HepG2 (cell line): ENCODE measurements at regions not wholly inside any gene's neighbourhood (a gene's known extent, or its start where the extent isn't known, plus 50 kb on each side); places are given as distances from the start of the nearest gene placed in this dataset.

ENCODE experiments used
- FIP1L1 ChIP-seq: fragments of 200-400 bp; formaldehyde crosslinking; IDR thresholded peaks from 2 replicates; pipeline ENCODE4 v1.6.1; 2018; ENCODE audit warnings: low read depth, mild to moderate bottlenecking, low read length, moderate library complexity, borderline replicate concordance; ENCODE audit not compliant: insufficient read depth
- ISX ChIP-seq: sonication (generic); formaldehyde crosslinking; conservative IDR thresholded peaks from 2 replicates; pipeline ENCODE4 v1.5.0; 2020; ENCODE audit warnings: missing genetic modification reagents
- KAT8 ChIP-seq: IDR thresholded peaks from 2 replicates; pipeline ENCODE4 v1.6.1; 2016; ENCODE audit warnings: missing genetic modification reagents, missing compliant biosample characterization
- MZF1 ChIP-seq: sonication (generic); formaldehyde crosslinking; IDR thresholded peaks from 2 replicates; pipeline ENCODE4 v1.8.1; 2023; ENCODE audit warnings: mild to moderate bottlenecking, missing genetic modification reagents, borderline replicate concordance
- THYN1 ChIP-seq: sonication (generic); formaldehyde crosslinking; IDR thresholded peaks from 2 replicates; pipeline ENCODE4 v1.8.1; 2023; ENCODE audit warnings: low read depth, mild to moderate bottlenecking, moderate library complexity, missing genetic modification reagents, borderline replicate concordance
- ZC3H4 ChIP-seq: sonication (generic); formaldehyde crosslinking; IDR thresholded peaks from 2 replicates; pipeline ENCODE4 v1.4.0; 2020; ENCODE audit warnings: missing genetic modification reagents, borderline replicate concordance
- ZNF3 ChIP-seq: IDR thresholded peaks from 2 replicates; pipeline ENCODE4 v1.7.0; 2017; ENCODE audit warnings: inconsistent platforms
- TF ChIP-seq, protein P1 (sequence below): sonication (generic); formaldehyde crosslinking; IDR thresholded peaks from one replicate; pipeline ENCODE4 v1.5.1; 2020; ENCODE audit warnings: mild to moderate bottlenecking, missing genetic modification reagents; ENCODE audit errors: not compliant biosample characterization
- TF ChIP-seq, protein P2 (sequence below): sonication (generic); formaldehyde crosslinking; IDR thresholded peaks from 2 replicates; pipeline ENCODE4 v1.4.0; 2020; ENCODE audit warnings: missing genetic modification reagents
- TF ChIP-seq, protein P3 (sequence below): sonication (generic); formaldehyde crosslinking; IDR thresholded peaks from 2 replicates; pipeline ENCODE4 v1.4.0; 2020; ENCODE audit warnings: missing genetic modification reagents

DNA sequence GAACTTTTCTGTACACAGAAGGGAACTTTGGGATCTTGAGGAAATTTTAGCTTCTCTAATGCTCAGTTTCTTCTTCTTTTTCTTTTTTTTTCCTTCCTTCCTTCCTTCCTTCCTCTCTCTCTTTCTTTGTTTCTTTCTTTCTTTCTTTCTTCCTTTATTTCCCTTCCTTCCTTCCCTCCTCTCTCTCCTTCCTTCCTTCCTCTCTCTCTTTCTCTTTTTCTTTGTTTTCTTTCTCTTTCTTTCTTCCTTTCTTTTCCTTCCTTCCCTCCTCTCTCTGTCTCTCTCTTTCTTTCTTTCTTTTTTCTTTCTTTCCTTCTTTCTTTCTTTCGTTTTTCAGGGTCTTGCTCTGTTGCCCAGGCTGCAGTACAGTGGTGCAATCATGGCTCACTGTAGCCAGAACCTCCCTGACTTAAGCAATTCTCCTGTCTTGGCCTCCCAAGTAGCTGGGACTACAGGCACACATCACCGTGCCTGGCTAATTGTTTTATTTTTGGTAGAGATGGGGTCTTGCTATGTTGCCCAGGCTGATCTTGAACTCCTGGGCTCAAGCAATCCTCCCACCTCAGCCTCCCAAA, 58.6 kb upstream of the SDK1 start (continued):
- TF ChIP-seq, protein P1, sequence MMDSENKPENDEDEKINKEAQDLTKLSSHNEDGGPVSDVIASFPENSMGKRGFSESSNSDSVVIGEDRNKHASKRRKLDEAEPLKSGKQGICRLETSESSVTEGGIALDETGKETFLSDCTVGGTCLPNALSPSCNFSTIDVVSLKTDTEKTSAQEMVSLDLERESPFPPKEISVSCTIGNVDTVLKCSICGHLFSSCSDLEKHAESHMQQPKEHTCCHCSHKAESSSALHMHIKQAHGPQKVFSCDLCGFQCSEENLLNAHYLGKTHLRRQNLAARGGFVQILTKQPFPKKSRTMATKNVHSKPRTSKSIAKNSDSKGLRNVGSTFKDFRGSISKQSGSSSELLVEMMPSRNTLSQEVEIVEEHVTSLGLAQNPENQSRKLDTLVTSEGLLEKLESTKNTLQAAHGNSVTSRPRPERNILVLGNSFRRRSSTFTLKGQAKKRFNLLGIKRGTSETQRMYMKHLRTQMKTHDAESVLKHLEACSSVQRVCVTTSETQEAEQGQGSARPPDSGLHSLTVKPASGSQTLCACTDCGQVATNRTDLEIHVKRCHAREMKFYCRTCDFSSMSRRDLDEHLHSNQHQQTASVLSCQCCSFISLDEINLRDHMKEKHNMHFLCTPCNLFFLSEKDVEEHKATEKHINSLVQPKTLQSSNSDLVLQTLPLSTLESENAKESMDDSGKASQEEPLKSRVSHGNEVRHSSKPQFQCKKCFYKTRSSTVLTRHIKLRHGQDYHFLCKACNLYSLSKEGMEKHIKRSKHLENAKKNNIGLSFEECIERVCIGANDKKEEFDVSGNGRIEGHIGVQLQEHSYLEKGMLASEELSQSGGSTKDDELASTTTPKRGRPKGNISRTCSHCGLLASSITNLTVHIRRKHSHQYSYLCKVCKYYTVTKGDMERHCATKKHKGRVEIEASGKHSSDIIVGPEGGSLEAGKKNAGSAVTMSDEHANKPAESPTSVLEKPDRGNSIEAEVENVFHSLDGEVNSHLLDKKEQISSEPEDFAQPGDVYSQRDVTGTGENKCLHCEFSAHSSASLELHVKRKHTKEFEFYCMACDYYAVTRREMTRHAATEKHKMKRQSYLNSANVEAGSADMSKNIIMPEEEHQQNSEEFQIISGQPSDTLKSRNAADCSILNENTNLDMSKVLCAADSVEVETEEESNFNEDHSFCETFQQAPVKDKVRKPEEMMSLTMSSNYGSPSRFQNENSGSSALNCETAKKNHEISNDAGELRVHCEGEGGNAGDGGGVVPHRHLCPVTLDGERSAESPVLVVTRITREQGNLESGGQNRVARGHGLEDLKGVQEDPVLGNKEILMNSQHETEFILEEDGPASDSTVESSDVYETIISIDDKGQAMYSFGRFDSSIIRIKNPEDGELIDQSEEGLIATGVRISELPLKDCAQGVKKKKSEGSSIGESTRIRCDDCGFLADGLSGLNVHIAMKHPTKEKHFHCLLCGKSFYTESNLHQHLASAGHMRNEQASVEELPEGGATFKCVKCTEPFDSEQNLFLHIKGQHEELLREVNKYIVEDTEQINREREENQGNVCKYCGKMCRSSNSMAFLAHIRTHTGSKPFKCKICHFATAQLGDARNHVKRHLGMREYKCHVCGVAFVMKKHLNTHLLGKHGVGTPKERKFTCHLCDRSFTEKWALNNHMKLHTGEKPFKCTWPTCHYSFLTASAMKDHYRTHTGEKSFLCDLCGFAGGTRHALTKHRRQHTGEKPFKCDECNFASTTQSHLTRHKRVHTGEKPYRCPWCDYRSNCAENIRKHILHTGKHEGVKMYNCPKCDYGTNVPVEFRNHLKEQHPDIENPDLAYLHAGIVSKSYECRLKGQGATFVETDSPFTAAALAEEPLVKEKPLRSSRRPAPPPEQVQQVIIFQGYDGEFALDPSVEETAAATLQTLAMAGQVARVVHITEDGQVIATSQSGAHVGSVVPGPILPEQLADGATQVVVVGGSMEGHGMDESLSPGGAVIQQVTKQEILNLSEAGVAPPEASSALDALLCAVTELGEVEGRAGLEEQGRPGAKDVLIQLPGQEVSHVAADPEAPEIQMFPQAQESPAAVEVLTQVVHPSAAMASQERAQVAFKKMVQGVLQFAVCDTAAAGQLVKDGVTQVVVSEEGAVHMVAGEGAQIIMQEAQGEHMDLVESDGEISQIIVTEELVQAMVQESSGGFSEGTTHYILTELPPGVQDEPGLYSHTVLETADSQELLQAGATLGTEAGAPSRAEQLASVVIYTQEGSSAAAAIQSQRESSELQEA (CRISPR knock-in tag), result no peak
- TF ChIP-seq MZF1 (CRISPR knock-in tag), result no peak
- no peak for TF ChIP-seq THYN1 (CRISPR knock-in tag)
- TF ChIP-seq, protein P2, sequence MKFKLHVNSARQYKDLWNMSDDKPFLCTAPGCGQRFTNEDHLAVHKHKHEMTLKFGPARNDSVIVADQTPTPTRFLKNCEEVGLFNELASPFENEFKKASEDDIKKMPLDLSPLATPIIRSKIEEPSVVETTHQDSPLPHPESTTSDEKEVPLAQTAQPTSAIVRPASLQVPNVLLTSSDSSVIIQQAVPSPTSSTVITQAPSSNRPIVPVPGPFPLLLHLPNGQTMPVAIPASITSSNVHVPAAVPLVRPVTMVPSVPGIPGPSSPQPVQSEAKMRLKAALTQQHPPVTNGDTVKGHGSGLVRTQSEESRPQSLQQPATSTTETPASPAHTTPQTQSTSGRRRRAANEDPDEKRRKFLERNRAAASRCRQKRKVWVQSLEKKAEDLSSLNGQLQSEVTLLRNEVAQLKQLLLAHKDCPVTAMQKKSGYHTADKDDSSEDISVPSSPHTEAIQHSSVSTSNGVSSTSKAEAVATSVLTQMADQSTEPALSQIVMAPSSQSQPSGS, result no peak
- no peak for TF ChIP-seq ZNF3 (CRISPR knock-in tag)
- TF ChIP-seq, protein P3, sequence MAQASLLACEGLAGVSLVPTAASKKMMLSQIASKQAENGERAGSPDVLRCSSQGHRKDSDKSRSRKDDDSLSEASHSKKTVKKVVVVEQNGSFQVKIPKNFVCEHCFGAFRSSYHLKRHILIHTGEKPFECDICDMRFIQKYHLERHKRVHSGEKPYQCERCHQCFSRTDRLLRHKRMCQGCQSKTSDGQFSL (CRISPR knock-in tag), result no peak
- TF ChIP-seq ISX (CRISPR knock-in tag), result no peak
- no peak for TF ChIP-seq ZC3H4 (CRISPR knock-in tag)
- TF ChIP-seq FIP1L1, result no peak
- no peak for TF ChIP-seq KAT8 (CRISPR knock-in tag)
